Choroid plexus epithelial cell (primary cell): ENCODE measurements at regions not wholly inside any gene's neighbourhood (a gene's known extent, or its start where the extent isn't known, plus 50 kb on each side); places are given as distances from the start of the nearest gene placed in this dataset.

Source experiments
- DNase-seq: peaks from one replicate; pipeline ENCODE4 v3.0.0-alpha.2; 2010; ENCODE audit warnings: low read depth
- H3K4me3 ChIP-seq: 2 replicates; pipeline ENCODE4 v1.5.1; 2011; ENCODE audit warnings: low read depth, mild to moderate bottlenecking, control low read depth, low read length, moderate library complexity
- CTCF ChIP-seq: conservative IDR thresholded peaks from 2 replicates; pipeline ENCODE4 v1.5.1; 2011; ENCODE audit warnings: low read depth, mild to moderate bottlenecking, control low read depth, inconsistent platforms, low read length, moderate library complexity

GRCh38 chr18:45139478-45139877 lies 458.8 kb downstream of the SETBP1 start:
- H3K4me3 ChIP-seq = no peak overlapping the region
- no peak for DNase-seq
- TF ChIP-seq CTCF = no peak

DNA sequence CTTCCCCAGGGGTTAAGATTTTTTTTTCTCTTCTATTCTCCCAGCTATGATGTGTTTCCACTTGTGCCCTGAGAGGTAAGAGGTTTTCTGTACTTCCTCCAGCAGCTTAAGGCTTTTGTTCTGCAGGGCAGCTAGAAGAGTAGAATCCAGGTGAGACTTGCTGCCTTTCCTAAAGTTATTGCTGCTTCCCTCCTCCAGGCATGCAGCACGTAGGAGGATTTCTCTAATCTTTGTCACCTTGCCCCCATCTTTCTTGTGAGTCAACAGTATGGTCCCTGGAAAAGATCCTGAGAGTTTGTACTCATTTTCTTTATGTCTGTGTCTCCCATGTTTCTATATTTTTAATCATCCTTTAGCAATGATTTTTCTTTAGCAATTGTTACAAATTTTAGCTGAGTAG lies 462.2 kb downstream of the SETBP1 start:
- H3K4me3 ChIP-seq = no peak overlapping the region
- no peak for DNase-seq
- TF ChIP-seq CTCF = no peak

GRCh38 chr18:45149712-45150111 lies 465.6 kb upstream of the SLC14A2 start:
- H3K4me3 ChIP-seq = no peak overlapping the region
- no peak for TF ChIP-seq CTCF
- no peak for DNase-seq

DNA sequence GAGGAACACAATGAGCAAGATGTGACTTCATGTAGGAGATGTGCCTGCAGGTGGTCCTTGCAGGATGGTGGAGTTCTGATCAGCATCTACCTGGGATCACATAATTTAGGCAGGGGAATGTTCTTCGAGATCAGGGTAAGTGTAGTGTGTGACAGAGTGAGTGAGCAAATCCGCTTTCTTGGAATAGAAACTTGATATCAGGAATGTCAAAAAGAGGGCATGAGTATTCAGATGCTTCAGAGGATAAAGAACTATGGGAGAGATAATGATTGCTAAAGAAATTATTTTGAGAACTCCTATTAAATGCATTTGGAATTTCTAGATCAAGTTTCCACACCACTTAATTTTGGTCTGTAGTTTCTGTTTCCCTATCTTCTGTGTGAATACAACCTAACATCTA lies 463.6 kb upstream of the SLC14A2 start:
- DNase-seq = no peak
- no peak for TF ChIP-seq CTCF
- no peak overlapping the region for H3K4me3 ChIP-seq

- no peak overlapping the region for H3K4me3 ChIP-seq
- no peak for TF ChIP-seq CTCF
- no peak for DNase-seq
These were observed 459.8 kb upstream of the SLC14A2 start for GRCh38 chr18:45155526-45155925.

DNA sequence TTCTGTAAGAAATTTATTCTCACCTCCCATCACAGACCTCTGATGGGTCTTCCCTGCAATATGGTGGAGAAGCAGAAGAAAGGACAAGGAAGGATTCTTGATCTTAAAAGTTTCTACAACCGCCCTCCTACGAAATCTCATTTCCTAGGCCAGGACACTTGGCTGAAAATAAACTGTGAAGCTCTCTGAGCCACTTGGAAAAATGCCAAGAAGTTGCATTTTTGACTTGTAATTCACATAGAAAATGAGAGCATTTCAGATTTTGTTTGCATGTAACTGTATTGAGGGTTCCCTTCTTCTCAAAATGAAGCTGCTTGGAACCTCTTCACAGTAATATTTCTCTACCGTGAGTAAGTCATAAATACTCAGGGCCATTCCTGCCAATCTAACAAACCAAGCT lies 458.3 kb upstream of the SLC14A2 start:
- no peak overlapping the region for H3K4me3 ChIP-seq
- TF ChIP-seq CTCF = no peak
- DNase-seq = peak; percentile 73

- no peak for TF ChIP-seq CTCF
- no peak overlapping the region for H3K4me3 ChIP-seq
- DNase-seq = no peak
These were observed 457.7 kb upstream of the SLC14A2 start for GRCh38 chr18:45157576-45157975.
